CD4-positive, alpha-beta T cell treated with Interleukin-4 for 1 hour (primary cell): ENCODE measurements at regions not wholly inside any gene's neighbourhood (a gene's known extent, or its start where the extent isn't known, plus 50 kb on each side); places are given as distances from the start of the nearest gene placed in this dataset.

Experiments used
- DNase-seq, 2 donors: peaks; one replicate each; pipeline ENCODE4 v3.0.0-alpha.2; 2020 to 2022

DNA sequence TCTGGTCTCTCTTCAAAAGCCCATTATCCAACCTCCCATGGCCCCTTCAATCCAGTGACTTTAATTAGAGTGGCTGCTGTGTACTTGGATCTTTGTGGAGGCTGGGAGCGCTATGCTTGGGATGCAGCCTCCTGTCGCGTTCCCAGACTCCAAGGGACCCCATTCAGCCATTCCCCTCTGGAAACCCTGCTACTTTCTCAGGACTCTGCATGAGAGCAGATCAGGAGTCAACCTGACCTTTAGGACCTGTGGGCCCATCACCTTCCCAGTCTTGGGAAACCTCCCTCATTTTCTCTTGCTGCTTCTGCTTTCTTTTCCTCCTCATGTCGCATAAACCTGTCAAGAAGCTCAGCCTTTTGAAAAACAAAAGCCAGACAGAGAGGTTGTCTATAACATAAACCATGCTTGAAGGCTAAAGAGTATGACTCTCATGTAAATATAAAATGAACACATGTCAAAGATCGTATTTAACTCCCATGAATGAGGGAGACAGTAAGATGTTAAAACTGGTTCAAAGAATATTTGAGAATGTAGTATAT lies 143.1 kb upstream of the PELI1 start:
- DNase-seq = no peak

DNA sequence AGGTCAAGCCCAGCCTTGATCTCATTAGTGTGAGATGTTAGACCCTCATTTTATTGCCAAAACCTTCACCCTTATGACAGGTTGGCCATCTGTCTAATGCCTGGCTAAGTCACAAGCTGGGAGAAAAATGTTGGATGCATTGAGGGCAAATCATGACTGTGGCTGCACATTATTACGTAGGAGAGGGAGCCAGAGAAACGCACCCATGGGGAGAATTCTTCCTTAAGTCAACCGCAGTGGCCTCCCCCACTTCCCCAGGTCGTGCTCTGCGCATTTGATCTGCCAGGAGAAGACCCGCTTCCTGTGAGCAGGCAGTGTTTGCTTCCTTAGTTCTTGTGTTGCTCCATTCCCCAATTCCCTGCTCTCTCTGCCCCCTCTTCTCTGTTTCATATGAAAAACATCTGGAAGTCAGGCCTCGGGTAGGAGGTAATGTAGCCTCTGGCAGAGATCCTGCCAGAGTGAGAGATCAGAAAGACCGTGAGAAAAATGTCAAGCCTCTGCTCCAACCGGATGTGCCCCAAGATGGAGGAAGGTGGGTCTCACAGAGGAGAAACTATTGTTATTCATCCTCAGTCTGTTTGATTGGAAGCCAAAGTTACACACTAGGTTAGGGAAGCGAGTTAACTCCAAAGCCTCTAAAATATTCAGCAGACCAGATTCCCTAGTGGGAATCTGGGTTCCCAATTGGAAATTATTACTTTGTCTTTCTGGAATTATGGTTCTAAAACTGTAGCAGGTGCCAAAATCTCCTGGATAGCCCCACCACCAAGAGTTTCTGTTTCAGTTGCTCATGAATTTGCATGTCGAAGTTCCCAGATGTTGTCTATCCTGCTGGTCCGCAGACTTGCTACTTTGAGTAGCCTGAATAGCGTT lies 144.3 kb upstream of the PELI1 start:
- no peak for DNase-seq

DNA sequence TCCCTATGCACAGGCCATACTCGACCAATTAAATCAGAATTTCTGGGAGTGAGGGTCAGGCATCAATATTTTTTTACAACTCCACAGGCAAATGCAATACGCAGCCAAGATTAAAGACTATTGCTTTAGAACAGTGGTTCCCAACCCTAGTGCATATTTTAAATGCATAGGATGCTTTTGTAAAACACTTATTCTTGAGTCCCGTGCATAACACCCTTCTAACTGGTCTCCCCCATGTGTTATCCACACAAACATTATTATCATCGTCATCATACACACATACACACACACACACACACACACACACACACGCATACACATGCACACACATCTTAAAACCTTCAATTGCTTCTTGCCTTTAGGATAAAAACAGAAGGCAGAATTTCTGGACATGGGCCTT lies 145.0 kb upstream of the PELI1 start:
- no peak for DNase-seq

DNA sequence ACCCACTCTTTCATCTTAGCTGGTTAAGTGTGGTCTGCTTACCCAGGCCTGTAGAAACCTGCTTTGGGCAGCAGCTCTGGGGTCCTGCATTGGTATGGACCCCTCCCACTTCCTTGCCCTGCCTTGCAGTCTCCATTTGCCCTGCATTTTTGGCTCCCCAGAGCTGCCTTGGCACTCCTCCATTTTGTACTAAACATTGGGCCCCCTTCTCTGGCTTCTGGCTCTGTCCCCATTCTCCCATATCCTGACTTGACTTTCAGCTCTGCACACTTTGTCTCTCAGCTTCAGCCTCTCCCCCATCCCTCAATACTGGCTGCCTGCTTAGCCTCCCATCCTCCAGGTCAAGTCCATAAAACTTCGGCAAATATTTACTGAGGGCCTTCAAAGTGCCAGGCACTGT lies 145.5 kb upstream of the PELI1 start:
- DNase-seq = no peak

DNA sequence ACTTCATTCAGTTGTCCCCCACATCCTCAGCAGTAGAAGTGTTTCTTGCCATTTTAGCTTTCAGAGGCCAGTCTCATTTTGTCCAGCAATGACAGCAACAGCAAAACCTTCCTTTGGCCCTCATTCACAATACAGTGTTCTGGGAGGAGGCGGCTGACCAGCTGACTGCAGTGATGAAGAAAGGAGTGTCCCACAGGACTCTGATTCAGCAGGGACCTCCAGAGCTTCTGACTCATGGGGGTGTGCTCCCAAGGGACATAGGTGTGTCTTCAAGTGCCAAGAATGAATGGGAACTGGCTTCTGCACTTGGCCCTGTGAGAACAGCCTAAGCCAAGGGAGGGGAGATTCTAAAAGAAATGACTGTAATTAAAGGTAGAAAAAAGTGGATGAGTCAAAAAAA lies 147.0 kb upstream of the PELI1 start:
- no peak for DNase-seq

DNA sequence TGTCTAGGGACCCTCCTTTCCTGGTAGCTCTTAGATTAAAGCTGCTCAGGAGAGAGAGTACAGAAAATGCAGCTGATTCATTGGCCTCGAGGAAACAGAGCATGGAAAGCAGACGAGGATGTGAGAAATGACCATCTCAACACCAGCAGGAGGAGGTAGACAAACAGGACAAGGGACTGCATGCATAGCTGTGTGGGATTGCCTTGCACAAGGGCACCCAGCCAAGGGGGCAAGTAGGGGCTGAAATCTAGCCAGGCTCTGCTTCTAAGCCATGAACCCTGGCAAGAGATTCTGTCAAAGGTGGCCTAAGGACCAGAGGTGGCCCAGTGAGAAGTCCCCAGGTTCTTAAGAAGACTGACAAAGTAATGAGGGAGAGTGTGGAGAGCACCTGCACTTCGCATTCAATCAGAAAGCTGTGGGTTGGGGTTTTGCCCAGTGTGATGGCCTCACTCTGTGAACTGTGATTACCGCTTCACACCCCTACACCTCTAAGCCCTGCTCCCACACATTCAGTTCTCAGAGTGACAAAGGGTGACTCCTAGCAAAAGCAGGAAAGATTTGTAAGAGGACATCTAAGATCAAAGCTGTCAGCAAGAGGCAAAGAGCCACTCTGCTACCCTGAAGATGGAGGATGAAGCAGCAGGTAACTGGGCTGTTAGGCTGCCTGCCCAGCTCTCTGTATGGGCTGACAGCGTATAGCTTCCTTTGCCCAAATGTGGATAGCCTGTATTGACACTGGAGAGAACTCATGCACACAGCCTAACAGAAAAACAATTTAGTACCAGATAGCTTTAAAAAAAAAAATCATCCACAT lies 151.3 kb upstream of the PELI1 start:
- DNase-seq = no peak

DNA sequence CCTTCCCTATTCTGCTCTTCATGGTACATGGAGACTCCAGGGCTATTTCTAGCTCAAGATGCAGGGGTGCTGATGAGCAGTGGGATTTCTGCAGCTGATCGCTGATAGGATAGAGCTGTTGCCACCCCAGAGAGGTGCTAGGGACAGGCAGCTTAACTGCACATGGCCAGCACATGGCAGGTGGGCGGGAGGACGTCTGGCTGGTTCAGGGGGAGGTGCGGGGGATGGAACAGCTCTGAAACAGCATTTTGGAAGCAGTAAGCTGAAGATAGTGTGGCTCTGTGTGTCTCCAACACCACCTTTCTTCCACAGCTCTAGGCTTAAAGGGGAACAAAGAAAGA lies 151.9 kb upstream of the PELI1 start:
- DNase-seq = no peak

DNA sequence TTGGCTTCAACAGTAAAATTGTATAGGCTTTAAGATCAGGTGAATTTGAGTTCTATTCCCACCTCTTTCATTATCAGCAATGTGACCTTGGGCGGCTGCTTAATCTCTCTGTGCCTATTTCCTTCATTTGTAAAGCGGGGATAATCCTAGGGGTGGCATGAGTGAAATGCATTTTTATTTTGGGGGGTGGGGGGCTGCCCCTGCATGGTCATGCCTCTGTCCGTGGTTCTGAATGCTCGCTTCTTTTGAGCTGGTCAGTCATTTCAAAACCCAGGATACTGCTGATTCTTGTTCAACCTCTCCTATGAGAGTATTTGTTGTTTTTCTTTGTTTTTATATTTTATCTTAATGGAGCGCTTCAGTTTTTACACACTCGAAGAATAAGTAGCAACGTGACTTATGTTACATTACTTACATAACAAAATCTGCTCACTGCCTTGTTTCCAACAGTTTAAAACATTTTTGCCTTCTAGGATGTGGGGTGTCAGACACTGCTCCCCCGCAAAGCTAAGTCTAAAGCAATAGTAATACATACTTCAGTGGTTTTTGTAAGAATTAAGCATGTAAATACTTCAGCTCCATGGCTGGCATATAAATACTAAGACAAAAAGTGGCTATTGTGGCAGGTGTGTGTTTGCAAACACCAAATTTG lies 152.6 kb upstream of the PELI1 start:
- no peak for DNase-seq

DNA sequence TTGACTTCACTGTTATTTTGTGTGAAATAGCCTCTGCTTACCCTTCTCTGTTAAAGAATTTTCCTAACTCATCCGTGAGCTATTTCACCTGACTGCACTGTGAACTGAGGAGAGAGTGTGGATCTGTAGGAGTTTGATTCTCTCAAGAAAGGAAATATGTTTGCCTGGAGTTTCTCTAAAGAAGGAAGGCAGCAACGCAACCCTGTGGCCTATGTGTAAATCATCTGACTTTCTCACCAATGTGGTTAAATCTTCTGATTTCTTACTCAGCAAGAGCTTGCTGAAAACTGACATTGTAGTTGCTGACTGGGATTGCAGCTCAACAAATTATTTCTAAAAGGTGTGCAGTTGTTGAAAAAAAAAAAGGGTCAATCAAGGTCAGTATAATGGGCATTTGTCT lies 153.9 kb upstream of the PELI1 start:
- DNase-seq = no peak

DNA sequence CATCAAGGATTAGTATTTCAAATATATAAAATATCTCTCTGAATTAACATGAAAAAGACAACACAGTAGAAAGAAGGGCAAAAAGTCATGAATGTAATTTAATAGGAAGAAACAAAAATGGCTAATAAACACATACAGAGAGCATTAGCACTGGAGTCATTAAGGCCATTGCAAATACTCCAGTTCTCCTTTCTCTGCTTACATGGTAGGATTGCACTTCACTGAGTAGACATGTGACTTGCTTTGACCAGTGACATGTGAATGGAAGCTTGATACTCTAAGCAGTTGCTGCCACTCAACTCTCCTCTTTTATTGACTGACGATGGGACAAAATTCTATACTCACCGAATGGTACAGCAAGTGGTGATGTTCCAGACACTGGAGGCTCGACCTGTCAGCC lies 153.9 kb upstream of the LGALSL start:
- DNase-seq = no peak

DNA sequence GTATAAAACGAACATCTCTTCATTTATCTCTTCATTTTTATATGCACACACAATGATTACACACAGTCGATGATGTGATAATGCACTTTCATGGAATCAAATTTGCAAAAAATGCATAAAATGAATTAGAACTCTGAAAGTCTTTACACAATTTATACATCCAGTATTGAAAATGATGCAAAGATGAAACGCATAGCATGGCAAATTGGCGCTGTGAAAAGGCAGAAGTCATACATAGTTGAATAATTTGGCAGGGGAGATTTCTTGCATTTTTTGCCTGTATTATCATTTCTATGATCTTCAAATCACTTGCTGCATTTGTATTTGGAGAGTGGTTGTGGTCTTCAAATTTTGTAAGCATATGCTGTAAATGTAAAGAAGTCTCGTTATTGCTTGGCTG lies 150.7 kb upstream of the LGALSL start:
- DNase-seq = no peak

DNA sequence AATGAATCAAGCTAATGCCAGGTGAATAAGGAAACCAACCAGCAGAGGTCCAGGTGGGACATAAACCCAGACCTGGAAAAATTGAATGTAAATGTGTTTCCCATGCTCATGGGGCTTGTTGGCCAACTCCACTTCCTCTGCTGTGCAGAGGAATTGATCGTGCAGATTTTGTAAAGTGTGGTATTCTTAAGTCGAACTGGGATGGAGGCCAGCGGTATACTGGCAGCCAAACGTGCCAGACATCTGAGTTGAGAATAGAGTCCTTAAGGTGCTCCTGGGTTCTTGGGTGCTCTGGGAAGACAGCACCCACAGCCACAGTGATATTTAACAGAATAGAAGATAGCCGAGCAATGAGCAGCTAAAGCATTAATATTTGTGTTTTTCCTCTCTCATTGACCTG lies 146.5 kb upstream of the LGALSL start:
- no peak for DNase-seq

DNA sequence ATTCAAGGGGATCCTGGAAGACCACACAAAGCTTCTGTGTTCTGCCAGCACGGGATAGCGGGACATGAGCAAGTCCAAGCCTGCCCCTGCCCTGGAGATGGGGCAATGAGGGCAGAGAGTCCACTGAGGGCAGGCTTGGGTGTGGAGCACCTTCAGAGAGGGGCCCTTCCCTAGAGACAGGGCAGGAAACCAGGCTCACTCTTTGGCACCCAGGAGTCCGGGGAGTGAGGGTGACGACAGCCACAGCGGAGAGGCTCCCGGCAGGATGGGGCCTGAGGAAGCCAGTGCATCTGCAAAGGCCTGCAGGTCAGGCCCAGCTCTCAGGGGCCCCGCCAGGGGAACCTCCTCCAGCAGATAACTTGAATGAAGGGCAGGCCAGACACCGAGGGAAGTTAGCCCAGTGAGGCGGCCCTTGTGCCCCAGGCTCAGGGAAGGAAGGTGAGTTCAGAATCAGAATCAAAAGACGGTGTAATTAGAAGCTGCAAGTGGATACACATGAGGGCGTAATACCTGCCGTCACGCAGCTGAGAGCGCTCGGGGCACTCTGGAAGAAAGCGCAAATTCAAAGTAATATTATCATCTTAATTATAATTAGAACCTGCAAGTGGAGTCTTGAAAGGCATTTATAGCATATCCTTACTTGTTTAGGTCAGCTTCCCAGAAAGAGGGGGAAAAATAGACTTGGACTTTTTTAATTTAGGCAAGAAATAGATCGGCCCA lies 142.6 kb upstream of the LGALSL start:
- DNase-seq = no peak

DNA sequence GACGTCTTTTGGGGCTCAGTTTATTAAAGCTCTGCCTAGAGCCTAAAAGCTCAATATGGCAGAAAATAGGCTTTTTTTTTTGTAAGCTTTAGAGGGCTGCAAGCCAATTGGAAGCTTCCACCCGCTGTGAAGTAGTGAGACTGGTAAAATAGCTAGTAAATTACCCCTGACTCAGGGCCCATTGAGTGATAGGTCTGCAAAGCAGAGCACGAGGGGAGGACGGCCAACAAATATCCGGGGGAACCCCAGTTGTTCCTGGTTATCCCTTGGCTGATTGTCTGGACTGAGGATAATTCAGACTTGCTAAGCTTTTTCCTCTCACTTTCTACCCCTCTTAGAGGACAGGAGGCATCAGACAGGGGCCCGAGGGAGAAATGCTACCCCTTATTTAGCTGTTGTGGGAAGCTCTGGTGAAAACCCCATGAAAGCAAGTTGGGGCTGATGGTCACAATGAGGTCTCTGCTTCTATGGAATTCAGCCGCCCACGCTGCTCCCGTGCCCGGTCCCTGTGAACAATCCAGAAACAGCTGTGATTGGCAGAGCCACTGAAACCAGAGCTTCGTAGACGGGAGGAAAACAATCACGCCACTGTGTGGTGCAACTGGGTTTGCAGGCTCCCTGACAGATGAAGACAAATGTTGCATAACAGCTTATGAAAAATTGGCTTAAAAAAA lies 141.9 kb upstream of the LGALSL start:
- DNase-seq = peak in 1 of 2 donors; percentile 48

DNA sequence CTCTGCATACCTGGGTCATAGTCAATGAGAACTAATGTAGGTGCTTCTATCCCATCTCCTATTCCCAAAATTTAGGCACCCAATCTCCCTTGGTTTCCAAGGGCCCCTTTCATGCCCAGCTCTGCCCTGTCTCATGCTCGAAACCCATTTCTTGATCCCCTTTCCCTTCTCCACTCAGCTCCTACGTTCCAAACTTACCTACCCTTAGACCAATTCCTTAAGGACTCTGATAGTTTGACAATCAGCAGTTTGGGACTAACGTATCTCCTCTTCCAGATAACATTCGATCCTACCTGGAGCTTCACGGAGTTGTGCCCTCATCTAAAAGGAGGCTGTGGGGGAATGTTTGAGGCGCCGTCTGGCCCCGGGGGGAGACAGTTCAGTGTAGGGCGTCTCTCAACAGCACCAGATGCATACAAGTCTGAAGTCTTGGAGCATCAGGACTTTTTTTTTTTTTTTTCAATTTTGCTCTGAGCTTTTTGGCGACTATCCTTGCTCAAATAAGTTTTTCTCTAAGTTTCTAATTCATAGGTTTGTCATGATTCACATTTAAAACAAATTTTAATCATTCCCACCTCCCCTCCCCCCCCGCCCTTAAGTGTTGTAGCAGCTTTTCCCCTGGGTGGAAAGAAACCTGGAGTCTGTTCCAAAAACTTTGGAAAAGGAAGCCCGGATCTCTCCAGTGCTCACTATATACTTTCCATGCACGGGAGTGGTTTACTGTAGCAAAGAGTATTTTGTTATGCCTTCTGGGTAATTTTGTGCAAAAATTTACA lies 141.2 kb upstream of the LGALSL start:
- DNase-seq = no peak

DNA sequence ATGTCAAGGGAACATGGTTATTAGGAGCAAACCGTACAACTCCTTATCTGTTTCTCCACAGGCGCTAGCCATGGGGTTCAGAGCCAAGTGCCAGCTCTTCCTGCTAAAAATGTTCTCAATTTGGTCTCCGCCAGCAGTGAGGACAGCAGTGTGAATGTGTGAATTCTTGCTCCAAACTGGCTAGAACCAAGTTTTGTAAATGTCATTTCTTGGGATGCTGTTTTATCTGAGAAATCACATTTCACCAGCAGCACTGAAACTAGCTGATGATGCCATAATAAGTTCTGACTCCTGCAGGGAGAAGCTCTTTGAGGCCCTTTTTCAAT lies 140.6 kb upstream of the LGALSL start:
- no peak for DNase-seq

DNA sequence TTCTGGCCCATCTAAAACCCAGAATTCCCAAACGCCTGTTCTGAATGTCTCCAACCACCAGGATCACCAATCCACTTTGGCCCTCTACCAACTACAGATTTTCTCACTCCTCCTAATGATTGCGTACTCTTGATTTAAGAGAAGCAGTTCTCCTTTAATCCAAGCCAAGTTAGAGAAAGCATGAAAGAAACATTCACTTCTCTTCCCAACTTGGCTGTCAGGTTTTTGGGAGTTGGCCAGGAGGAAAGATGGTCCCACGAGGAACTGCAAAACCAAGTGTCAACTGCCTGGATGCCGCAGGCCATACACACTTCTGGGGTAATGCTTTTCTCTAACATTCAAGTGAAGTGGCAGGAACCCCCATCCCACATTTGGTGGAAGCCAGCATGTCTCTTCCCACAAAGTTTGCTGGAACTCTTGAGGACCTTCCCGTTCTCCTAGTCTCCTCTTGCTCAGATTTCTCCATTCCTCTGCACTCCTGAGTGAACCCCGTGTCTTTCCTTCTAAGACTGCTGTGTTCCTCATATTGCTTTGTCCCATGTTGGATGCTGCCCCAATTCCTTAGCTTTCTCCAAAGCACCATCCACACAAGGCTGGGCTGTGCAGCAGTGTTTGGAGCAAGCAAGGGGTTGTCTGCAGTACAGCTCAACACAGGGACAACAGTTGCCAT lies 138.5 kb upstream of the LGALSL start:
- DNase-seq = no peak

DNA sequence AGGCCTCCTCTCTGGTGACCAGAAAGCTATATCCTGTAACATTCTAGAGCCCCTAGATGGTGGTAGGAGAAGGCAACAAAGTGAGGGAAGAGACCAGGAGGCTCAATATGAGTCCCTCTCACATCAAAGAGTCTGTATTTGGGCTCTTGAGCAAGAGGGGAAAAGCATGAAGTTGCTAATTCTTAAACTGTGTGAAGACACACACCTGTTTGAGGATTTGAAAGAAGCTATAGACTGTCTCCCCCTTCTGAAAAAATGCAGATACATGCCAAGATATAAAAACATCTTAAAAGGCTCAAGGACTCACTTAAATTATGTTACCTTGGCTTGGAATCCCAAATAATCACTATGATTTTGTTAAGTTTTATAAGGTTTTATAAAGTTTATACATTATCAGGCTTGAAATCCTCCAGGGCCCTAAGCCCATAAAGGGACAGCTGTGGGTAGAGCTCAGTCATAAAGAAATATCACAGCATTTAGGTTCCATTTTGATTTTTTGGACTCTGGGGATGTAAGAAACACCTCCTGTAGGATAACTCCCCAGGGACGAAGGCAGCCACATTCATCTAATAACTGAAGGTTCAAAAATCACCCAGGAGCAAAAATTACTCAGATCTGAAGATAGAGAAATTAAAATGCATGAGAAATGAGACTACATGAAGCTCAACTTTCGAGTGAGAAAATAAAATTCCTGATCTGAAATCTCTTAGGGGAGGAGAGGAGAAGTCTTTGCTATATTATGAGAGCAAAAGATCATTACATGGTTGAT lies 136.1 kb upstream of the LGALSL start:
- no peak for DNase-seq

DNA sequence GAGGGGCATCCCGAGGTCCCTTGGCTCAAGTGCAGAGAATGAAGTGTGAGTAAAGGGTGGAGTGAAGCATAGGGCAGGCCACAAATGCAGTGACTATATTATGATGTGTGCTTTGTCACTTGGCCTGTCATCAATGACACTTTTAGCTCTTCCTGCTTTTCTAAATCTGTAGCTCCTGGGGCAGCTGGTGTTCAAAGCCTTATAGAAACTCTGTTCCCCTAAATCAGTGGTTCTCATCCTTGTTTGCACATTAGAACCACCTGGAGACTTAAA lies 135.6 kb upstream of the LGALSL start:
- DNase-seq = no peak

DNA sequence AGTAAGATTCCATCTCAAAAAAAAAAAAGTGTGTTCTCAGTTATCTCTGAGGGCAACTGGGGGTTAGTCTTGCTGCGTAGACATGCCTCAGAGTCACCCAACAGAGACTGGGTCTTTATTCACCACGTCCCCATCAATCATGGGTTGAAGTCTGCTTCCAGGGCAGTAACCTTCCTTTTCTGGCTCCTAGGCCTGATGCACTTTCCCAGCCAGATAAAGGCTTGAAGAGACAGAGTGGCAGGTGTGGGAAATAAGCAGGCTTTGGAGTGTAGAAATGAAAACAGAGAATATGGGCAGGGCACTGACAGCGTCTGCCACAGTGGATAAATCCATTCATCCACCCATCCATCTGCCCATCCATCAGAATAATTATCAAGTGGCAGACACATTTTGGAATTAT lies 134.1 kb upstream of the LGALSL start:
- no peak for DNase-seq

DNA sequence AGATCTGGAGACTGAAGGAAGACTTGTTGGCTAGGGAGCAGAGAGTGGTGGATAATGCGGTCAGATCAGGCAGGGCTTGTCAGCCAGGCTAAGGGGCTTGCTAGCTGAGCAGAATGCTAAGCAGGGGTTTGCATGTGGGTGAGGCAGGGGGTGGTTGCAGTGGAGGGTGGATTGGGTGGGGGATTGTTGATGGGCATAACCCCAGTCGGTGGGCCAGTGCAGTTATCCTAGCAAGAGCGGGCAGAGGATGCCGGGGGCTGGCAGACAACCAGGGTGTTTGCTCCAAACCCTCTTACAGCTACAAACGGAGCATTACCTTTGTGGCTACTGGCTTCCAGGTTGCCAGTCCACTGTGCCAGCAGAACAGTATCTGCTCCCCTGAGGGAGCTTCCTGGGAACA lies 131.5 kb upstream of the LGALSL start:
- no peak for DNase-seq
